ENCODE measurements at regions not wholly inside any gene's neighbourhood (a gene's known extent, or its start where the extent isn't known, plus 50 kb on each side); places are given as distances from the start of the nearest gene placed in this dataset.
"Not testable (repeated sequence)": the region's sequence is repeated elsewhere in the genome, so short reads cannot be mapped to it uniquely, and the experiment has no call there.

DNA sequence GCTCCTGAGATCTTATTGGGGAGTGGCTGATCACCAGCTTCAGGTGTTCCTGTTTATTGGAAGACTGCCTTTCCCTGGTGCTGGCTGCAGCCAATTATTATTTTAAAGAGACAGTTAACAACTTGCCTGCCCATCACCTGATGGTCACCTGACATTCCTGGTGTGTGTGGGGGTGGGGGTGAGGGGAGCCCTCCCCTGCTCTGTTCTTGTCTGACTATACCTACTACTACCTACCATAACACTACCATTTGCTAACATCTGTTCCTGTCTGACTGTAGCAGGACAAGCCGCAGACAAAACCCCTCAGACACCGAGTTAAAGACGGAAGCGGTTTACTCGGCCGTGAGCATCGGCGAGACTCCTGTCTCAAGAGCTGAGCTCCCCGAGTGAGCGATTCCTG, 54.9 kb upstream of the NBPF3 start:
- peaks cover 15% of the 10 kb centered on the region for H3K4me1 Mint-ChIP-seq (ENCODE audit: low read depth, unreplicated experiment)
- no TSS peak for BruUV-seq (replicated peaks)
- H3K9me3 Mint-ChIP-seq (ENCODE audit: low read depth, unreplicated experiment), result peaks cover 3% of the 10 kb centered on the region
- no peak for DNase-seq
- no peak overlapping the region for H3K4me3 Mint-ChIP-seq (ENCODE audit: low read depth, unreplicated experiment)
- no peaks in the 10 kb centered on the region for H3K27me3 Mint-ChIP-seq (ENCODE audit: unreplicated experiment)
- no peak for TF ChIP-seq CTCF (IDR thresholded peaks at IDR 0.05; ENCODE audit: unreplicated experiment)
- intact Hi-C loops (cut with micrococcal nuclease; ENCODE audit: unreplicated experiment), result no loop called here
- CTCF ChIA-PET, result no interaction called here
- H3K36me3 Mint-ChIP-seq (ENCODE audit: insufficient read depth, unreplicated experiment), result no peaks in the 10 kb centered on the region
- H3K27ac Mint-ChIP-seq (ENCODE audit: unreplicated experiment), result no peak overlapping the region

- Mint-ChIP-seq H3K4me1 (ENCODE audit: low read depth, unreplicated experiment) (peaks cover 19% of the 10 kb centered on the region), H3K36me3 (ENCODE audit: insufficient read depth, unreplicated experiment) (no peaks in the 10 kb centered on the region), H3K9me3 (ENCODE audit: low read depth, unreplicated experiment) (peaks cover 3% of the 10 kb centered on the region), H3K27ac (ENCODE audit: unreplicated experiment) (no peak overlapping the region), H3K4me3 (ENCODE audit: low read depth, unreplicated experiment) (no peak overlapping the region), H3K27me3 (ENCODE audit: unreplicated experiment) (no peaks in the 10 kb centered on the region)
- no peak for TF ChIP-seq CTCF (IDR thresholded peaks at IDR 0.05; ENCODE audit: unreplicated experiment)
- DNase-seq, result no peak
- intact Hi-C loops (cut with micrococcal nuclease; ENCODE audit: unreplicated experiment), result no loop called here
- CTCF ChIA-PET, result no interaction called here
- BruUV-seq (replicated peaks), result no TSS peak
Measured at GRCh38 chr1:21384620-21385019, 55.3 kb upstream of the NBPF3 start.

DNA sequence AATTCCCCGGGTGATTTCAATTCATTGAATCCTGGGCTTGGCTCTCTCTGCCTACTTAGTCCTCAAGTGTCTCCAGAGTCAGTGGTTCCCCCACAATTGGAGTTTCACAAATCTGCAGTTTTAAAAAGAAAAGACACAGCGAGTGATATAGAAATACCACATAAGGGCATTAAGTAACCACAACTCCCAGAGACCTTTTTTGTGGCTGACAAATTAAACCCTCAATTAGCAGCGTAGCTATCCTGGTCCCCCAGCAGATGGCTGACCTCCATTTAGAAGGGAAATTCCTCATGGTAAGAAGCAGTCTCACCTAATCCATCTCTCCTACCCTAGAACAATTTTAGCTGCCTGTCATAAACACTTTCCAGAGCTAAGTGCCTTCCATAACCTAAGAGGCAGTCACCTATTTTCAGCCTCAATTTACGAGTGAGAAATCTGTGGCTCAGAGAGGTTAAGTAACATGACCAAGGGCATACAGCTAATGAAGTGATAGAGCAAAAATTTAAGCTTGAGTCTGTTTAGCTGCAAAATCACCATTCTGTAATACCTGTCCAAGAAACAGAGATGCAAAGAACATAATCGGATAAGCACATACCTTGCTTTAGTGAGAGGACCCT, 56.0 kb upstream of the NBPF3 start:
- CTCF ChIA-PET, result no interaction called here
- TF ChIP-seq CTCF (IDR thresholded peaks at IDR 0.05; ENCODE audit: unreplicated experiment), result no peak
- no TSS peak for BruUV-seq (replicated peaks)
- Mint-ChIP-seq H3K4me3 (ENCODE audit: low read depth, unreplicated experiment) (no peak overlapping the region), H3K36me3 (ENCODE audit: insufficient read depth, unreplicated experiment) (no peaks in the 10 kb centered on the region), H3K27ac (ENCODE audit: unreplicated experiment) (no peak overlapping the region), H3K9me3 (ENCODE audit: low read depth, unreplicated experiment) (peaks cover 3% of the 10 kb centered on the region), H3K4me1 (ENCODE audit: low read depth, unreplicated experiment) (peaks cover 26% of the 10 kb centered on the region), H3K27me3 (ENCODE audit: unreplicated experiment) (no peaks in the 10 kb centered on the region)
- no peak for DNase-seq
- intact Hi-C loops (cut with micrococcal nuclease; ENCODE audit: unreplicated experiment), result no loop called here

DNA sequence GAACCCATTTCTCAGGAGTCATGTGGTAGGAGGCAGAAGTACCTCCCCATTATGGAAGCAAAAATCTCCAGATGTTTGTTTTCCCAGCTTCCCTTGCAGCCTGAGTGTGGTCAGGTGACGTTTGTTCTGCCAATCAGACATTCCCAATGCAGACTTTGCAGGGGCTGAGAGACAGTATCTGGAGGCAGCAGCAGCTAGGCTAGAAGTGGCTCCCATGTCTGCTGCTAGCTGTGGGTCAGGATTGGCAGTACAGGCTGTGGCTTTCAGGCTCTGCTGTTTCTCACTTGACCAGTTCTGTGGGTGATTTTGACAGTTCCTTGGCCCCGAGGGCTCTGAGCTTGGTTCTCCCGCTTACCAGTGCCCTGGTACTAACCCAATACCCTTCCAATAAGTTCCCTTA, 58.6 kb upstream of the NBPF3 start:
- Mint-ChIP-seq H3K36me3 (ENCODE audit: insufficient read depth, unreplicated experiment) (no peaks in the 10 kb centered on the region), H3K9me3 (ENCODE audit: low read depth, unreplicated experiment) (peaks cover 5% of the 10 kb centered on the region), H3K27me3 (ENCODE audit: unreplicated experiment) (no peaks in the 10 kb centered on the region), H3K27ac (ENCODE audit: unreplicated experiment) (no peak overlapping the region), H3K4me1 (ENCODE audit: low read depth, unreplicated experiment) (peaks cover 34% of the 10 kb centered on the region), H3K4me3 (ENCODE audit: low read depth, unreplicated experiment) (no peak overlapping the region)
- intact Hi-C loops (cut with micrococcal nuclease; ENCODE audit: unreplicated experiment), result no loop called here
- CTCF ChIA-PET, result no interaction called here
- no peak for DNase-seq
- no TSS peak for BruUV-seq (replicated peaks)
- no peak for TF ChIP-seq CTCF (IDR thresholded peaks at IDR 0.05; ENCODE audit: unreplicated experiment)

DNA sequence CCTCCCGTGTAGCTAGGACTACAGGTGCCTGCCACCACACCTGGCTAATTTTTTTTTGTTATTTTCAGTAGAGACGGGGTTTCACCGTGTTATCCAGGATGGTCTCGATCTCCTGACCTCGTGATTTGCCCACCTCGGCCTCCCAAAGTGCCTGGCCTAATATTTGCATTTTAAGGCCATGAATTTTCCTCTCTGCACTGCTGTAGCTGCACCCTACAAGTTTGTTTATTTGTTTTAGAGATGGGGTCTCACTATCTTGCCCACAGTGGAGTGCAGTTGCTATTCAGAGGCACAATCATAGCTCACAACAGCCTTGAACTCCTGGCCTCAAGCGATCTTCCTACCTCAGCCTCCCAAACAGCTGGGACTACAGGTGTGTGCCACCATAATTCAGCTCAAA, 59.8 kb upstream of the NBPF3 start:
- H3K4me3 Mint-ChIP-seq (ENCODE audit: low read depth, unreplicated experiment); H3K36me3 Mint-ChIP-seq (ENCODE audit: insufficient read depth, unreplicated experiment); CTCF ChIA-PET; DNase-seq; BruUV-seq (replicated peaks); H3K9me3 Mint-ChIP-seq (ENCODE audit: low read depth, unreplicated experiment); H3K27me3 Mint-ChIP-seq (ENCODE audit: unreplicated experiment); intact Hi-C loops (cut with micrococcal nuclease; ENCODE audit: unreplicated experiment): not testable (repeated sequence)
- H3K4me1 Mint-ChIP-seq (ENCODE audit: low read depth, unreplicated experiment), result peaks cover 34% of the 10 kb centered on the region
- H3K27ac Mint-ChIP-seq (ENCODE audit: unreplicated experiment), result peak overlapping the region; percentile 89
